Hematopoietic multipotent progenitor cell (in vitro differentiated cells): ENCODE measurements at regions not wholly inside any gene's neighbourhood (a gene's known extent, or its start where the extent isn't known, plus 50 kb on each side); places are given as distances from the start of the nearest gene placed in this dataset.
"Not testable (repeated sequence)": the region's sequence is repeated elsewhere in the genome, so short reads cannot be mapped to it uniquely, and the experiment has no call there.

ENCODE experiments used
- DNase-seq, 3 donors: peaks; one replicate each; pipeline ENCODE4 v3.0.0-alpha.2; 2011 to 2015; ENCODE audit warnings: low read depth in 2 of 3, low spot score in 2 of 3

DNA sequence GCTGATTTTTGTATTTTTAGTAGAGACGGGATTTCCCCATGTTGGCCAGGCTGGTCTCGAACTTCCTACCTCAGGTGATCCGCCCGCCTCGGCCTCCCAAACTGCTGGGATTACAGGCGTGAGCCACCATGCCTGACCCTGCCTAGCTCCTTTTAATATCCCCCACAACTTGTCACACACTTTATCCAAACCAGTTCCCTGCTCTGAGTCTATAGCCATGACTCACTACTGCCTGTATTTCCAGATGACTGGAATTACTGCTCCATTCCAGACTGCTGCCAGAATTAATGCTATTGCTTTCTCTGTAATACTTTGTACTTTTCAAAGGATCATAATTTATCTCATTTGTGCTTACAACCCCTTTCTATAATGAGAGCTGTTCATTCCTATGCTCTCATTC is 153.1 kb downstream of the POTEM start:
- DNase-seq, result not testable (repeated sequence)

DNA sequence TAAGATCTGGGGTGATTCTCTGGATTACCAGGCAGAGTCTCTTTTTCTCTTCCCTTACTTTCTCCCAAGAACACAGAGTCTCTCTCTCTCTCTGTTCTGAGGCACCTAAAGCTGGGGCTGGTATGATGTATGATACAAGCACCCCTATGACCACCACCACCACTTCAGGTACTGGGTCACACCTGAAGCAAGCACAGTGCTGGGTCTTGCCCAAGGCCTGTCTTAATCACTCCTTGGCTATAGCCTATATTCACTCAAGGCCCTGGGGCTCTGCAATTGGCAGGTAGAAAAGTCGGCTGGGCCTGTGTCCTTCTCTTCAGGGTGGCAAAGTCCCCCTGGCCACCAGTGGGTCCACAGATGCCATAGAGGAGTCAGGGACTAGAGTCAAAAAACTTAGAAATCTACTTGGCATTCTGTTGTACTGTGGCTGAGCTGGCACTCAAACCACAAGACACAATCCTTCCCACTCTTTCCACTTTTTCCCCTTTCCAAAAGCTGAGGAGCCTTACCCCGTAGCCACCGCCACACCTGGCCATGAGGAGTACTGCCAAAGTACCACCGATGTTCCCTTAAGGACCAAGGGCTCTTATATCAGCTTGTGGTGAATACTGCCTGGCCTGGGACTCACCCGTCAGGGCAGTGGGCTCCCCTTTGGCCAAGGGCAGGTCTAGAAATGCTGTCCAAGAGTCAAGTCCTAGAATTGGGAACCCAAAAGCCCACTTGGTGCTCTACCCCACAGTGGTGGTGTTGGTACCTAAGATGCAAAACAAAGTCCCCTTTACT is 159.2 kb downstream of the POTEM start:
- not testable (repeated sequence) for DNase-seq

DNA sequence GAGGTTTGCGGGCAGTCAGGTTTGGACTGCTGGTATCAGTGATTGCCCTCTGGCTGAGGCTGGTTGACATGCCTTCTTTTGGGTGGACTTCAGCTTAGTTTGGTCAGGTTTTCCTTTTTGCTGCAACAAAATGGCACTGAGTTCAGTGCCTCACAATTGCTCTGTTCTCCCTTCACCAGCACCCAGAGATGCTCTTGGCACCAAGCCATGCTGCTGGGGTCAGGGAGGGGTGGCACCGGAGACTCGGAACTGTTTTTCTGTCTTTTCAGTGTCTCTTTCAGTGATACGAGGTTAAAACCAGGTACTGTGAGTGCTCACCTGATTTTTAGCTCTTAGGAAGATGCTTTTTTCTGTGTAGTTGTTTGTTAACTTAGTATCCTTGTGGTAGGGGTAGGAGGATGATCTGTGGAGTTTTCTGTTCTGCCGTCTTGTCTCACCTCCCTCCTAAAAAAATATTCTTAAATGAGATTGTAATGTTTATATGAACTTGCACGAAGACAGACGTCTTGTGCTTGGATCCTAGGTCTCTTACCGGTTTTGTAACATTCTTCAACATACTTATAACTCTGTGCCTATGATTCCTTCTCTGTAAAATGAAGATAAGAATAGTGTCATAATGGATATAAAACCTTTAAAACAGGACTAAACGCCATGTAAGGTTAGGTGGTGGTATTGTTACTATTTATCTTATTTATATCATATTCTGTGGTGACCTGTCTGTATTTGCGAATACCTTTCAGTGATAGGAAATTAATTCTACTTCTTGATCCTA is 160.6 kb downstream of the POTEM start:
- not testable (repeated sequence) for DNase-seq

DNA sequence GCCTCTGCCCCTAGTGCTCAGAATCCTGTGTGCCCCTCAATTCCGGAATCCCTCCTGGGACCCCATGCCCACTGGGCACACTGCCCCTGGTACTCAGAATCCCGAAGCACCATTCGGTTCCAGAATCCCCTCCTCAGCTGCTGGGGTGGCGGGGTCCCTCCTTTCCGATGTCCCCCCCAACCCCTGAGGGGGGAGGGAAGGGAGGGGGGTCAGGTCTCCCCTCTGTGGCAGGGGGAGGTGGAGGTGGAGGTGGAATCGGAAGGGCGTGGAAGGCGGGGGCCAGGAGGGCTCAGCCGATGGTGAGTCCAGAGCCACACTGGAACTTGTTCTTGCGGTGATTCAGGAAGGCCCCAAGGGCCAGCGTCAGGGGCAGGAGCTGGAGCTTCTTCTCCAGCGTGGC is 164.3 kb downstream of the POTEM start:
- not testable (repeated sequence) for DNase-seq

DNA sequence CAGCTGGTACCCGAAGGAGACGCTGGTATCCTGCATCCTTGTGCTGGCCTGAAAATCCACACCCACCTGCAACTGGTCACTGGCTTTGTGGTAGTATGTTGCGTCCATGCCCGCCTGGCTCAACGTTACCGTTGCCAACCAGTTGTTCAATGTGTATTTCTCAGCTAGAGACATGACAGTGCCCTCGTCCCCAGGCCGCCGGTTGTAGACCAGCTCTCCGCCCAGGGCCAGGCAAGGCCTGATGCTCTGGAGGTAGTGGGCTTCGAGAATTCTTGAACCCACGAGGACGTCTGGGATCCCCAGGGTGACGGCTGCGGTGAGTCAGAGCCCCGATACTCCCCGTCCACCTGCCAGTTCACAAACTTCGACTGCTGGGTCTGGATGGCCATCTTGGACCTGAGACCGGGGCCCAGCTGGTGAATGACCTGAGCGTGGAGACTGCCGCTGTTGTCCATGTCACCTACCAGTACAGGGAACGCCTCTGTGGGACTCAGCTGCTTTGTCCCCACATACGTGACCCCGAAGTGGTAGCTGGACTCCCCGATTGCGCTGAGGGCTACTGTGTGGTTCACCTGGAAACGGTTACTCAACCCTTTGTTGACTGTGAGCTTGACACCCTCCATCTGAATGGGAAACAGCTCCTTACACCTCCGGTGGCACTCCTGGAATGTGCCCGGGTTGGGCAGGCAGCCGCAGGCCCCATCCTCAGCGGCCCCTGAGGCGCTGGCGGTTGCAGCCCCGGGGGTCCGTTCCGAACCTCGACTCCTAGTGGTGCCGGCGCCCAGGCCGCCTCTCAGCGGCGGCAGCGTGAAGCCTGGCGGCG is 165.0 kb downstream of the POTEM start:
- not testable (repeated sequence) for DNase-seq

DNA sequence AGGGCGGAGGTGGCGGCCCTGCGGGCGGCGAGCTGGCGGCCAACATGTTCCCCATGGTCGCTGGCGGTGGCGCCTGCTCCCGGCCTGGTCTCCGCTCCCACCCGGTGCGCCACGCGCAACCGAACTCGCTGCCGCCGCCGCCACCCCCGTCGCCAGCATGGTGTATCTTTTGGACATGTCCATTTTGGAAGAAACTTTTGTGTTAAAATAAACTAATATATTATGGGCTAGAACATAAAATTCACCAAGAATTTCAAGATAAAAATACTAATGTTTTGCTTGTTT is 165.5 kb downstream of the POTEM start:
- DNase-seq, result not testable (repeated sequence)

DNA sequence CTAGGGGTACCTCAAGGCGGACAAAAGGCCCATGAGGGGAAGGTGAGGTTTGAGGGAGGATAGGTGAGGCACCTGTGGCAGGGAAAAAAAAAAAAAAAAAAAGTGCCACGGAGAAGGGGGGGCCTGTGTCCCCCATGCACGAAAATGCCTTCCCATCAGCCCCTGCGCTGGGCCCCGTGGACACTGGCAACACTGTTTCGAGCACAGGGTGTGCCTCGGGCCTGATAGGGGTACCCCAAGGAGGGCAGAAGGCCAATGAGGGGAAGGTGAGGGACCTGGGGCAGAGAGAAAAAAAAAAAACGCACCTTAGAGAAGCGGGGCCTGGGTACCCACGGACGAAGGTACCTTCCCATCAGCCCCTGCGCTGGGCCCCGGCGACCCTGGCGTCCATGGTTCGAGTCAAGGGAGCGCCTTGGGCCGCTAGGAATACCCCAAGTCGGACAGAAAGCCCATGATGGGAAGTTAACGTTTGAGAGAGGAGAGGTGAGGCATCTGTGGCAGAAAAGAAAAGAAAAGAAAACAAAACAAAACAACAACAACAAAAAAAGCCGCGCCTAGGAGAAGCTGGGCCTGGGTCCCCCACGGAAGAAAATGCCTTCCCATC is 190.0 kb downstream of the POTEM start:
- not testable (repeated sequence) for DNase-seq

DNA sequence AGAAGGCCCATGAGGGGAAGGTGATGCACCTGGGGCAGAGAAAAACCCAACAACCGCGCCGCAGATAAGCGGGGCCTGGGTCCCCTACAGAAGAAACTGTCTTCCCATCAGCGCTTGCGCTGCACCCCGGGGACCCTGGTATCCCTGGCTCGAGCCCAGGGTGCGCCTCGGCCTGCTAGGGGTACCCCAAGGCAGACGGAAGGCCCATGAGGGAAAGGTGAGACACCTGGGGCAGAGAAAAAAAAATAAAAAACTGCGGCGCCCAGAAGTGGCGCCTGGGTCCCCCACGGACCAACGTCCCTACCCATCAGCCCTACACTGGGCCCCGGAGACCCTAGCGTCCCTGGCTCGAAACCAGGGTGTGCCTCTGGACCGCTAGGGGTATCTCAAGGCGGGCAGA is 190.8 kb downstream of the POTEM start:
- DNase-seq, result not testable (repeated sequence)

DNA sequence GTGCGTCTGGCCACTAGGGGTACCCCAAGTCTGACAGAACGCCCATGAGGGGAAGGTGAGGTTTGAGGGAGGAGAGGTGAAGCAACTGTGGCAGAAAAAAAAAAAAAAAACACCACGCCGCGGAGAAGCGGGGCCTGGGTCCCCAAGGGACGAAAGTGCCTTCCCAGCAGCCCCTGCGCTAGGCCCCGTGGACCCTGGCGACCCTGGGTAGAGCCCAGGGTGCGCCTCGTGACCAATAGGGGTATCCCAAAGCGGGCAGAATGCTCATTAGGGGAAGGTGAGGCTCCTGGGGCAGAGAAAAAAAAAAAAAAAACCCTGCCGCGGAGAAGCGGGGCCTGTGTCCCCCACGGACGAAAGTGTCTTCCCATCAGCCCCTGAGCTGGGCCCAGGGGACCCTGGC is 191.4 kb downstream of the POTEM start:
- DNase-seq, result not testable (repeated sequence)

DNA sequence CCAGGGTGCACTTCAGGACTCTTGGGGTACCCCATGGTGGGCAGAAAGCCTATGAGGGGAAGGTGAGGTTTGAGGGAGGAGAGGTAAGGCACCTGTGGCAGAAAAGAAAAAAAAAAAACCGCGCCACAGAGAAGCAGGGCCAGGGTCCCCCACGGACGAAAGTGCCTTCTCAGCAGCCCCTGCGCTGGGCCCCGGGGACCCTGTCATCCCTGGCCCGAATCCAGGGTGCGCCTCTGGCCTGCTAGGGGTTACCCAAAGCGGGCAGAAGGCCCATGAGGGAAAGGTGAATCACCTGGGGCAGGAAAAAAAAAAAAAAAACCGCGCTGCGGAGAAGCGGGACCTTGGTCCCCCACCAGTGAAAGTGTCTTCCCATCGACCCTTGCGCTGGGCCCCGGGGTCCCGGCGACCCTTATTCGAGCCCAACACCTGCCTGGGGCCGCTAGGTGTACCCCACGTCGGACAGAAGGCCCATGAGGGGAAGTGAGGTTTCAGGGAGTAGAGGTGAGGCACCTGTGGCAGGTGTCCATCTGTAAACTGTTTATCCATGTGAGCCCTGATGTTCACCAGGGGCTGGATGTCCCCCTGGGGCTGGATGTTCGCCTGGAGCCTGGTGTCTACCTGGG is 191.9 kb downstream of the POTEM start:
- not testable (repeated sequence) for DNase-seq

DNA sequence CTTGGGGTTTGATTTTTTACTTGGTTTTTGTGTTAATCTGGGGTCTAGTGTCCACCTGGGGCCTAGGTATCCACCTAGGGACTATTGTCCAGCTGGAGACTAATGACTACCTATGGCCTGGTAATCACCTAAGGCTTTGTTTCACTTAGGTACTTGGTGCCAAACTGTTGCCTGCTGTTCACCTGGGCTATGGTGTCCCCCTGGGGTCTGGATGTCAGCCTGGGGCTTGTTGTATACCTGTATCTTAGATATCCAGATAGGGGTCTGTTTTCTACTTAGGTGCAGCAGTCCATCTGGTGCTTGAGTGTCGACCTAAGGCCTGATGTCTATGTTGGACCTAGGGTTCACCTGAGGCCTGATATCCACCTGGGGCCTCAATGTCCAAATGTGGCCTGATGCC is 193.1 kb downstream of the POTEM start:
- DNase-seq, result not testable (repeated sequence)

DNA sequence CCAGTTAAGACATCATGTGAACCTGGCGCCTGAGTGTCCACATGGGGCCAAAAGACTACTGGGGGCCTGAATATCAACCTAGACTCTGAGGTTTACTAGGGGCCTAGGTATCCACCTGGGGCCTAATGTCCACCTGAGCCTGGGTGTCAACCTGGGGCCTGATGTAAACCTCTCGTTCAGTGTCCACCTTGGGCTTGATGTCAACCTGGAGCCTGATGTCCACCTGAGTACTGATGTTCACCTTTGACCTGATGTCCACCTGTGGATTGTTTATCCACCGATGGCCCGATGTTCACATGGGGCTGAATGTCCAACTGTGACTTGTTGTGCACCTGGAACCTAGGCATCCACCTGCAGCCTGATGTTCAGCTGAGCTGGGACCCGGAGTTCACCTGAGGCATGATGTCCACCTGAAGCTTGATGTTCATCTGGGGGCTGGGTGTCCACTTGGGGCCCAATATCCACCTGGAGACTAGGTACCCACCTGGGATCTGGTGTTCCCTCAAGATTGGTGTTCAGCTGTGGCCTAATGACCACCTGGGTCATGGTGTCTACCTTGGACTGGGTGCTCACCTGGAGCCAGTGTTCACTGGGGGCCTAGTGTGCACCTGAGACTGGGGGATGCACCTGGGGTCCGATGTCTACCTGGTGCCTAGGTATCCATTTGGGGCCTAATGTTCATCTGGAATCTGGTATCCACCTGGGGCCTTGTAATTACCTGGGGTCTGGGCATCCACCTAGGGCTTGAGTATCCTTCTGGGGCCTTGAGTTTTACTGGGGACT is 194.2 kb downstream of the POTEM start:
- DNase-seq, result peak in 1 of 3 donors; percentile 0

DNA sequence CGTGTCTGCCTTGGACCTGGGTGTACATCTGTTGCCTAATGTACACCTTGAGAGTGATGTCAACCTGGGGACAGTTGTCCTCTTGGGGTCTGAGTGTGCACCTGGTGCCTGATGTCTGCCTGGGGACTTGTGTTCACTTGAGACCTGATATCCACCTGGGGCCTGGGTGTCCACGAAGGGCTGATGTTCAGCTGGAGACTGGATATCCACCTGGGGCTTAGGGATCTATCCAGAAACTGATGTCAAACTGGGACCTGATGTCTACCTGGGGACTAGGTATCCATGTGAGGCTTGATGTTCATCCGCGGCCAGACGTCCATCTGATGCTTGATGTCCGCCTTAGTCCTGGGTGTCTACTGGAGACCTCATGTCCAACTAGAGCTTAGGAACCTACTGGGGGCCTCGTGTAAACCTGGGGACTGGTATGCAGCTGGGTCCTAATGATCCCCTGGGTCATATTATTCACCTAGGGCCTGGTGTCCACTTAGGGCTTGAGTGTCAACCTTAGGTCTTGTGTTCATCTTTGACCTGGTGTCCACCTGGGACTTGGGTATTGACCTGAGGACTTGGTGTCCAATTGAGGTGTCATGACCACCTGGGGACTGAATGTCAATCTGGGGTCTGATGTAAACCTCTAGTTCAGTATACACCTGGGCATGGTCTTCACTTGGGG is 194.9 kb downstream of the POTEM start:
- DNase-seq, result not testable (repeated sequence)

DNA sequence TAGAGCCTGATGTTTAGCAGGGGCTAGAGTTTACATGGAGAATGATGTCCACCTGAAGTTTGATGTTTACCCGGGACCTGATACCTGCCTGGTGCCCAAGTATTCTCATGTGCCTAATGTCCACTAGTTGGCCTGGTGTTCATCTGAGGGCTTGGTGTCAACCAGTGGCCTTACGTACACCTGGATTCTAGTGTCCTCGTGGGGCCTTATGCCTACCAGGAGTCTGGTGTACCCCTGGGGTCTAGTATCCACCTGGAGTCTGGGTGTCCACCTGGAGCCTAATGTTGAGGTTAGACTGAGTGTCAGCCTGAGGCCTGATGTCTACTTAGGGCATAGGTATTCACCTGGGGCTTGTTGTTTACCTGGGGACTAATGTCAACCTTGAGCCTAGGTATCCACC is 195.7 kb downstream of the POTEM start:
- DNase-seq, result not testable (repeated sequence)

DNA sequence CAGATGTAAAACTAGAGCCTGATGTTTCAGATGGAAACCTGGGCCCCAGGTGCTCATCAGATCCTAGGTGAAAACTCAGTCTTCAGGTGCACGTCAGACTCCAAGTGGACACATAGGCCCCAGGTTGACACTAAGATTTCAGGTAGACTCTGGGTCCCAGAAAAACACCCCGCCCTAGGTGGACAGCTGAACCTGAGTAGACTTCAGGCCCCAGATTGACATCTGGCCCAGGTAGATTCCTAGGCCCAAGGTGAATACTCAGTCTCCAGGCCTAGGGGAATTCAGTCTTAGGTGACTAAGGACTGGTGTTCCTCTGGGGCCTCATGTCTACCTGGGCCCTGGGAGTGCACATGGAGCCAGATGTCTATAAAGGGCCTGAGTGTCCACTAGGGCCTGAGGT is 196.7 kb downstream of the POTEM start:
- DNase-seq, result peak in 1 of 3 donors; percentile 0

DNA sequence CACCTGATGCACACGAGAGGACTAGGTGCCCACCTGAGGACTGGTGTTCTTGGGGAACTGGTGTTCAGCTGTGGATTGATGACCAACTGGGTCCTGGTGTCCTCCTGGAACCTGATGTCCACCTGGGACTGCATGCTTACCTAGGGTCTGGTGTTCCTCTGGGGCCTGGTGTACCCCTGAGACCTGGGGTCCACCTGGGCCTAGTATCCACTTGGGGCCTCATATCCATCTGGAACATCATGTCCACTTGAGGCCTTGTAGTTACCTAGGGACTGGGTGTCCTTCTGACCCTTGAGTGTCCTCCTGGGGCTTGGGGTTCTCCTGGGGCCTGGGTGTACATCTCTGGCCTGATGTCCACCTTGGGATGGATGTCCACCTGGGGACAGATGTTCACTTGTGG is 197.2 kb downstream of the POTEM start:
- DNase-seq, result not testable (repeated sequence)

DNA sequence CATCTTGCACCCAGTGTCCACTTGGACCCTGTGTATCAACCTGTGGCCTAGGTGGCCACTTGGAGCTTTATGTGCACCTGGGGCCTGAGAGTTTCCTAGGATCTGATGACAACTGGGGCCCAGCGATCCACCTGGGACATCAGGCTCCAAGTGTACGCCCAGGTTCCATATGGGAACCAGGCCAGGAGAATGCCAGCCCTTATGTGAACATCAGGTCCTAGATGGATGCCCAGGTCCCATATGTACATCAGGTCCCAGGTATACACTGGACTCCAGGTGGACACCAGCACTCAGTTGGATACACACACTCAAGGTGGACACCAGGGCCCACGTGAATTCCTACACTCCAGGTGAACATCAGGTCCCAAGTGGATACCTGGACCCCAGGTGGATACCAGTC is 198.8 kb downstream of the POTEM start:
- DNase-seq, result not testable (repeated sequence)

DNA sequence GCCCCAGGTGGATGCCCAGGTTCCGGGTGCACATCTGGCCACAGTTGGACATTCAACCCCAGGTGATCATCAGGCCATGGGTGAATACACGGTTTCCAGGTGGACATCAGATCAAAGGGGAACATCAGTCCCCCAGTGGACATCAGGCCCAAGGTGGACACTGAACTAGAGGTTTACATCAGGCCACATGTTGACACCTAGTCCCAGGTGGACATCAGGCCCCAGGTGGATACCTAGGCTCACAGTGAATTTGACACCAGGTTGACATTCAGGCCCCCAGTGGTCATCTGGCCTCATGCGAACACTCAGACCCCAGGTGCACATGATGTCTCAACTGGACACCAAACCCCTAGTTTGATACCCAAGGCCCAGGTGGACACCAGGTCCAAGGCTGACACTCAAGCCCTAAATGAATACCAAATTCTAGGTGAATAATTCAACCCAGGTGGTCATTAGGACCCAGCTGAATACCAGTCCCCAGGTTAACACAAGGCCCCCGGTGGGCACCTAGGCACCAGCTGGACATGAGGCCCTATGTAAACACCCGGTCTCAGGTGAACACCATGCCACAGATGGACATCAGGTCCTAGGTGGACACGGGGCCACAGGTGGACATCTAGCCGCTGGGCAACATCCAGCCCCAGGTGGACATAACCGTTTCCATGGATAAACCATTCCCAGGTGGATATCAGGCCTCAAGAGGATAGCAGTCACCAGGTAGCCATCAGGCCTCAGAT is 200.4 kb downstream of the POTEM start:
- DNase-seq, result peak in 1 of 3 donors; percentile 2
